Ishikawa (cell line): ENCODE measurements at regions not wholly inside any gene's neighbourhood (a gene's known extent, or its start where the extent isn't known, plus 50 kb on each side); places are given as distances from the start of the nearest gene placed in this dataset.

Experiments
- CEBPB ChIP-seq: IDR thresholded peaks from 2 replicates; pipeline ENCODE4 v1.6.1; 2012
- CREB1 ChIP-seq: IDR thresholded peaks from 2 replicates; pipeline ENCODE4 v1.6.1; 2012; ENCODE audit warnings: low read depth
- EGR1 ChIP-seq: IDR thresholded peaks from 2 replicates; pipeline ENCODE4 v1.6.1; 2012
- EP300 ChIP-seq: IDR thresholded peaks from 2 replicates; pipeline ENCODE4 v1.6.1; 2012; ENCODE audit warnings: borderline replicate concordance
- FOXM1 ChIP-seq: IDR thresholded peaks from 2 replicates; pipeline ENCODE4 v1.6.1; 2012; ENCODE audit warnings: low read depth, borderline replicate concordance
- NFIC ChIP-seq: IDR thresholded peaks from 2 replicates; pipeline ENCODE4 v1.6.1; 2012
- RAD21 ChIP-seq: IDR thresholded peaks from 2 replicates; pipeline ENCODE4 v1.6.1; 2012; ENCODE audit warnings: low read depth
- TAF1 ChIP-seq: IDR thresholded peaks from 2 replicates; pipeline ENCODE4 v1.6.1; 2012; ENCODE audit warnings: low read depth, mild to moderate bottlenecking
- TCF12 ChIP-seq: IDR thresholded peaks from 2 replicates; pipeline ENCODE4 v1.6.1; 2012; ENCODE audit warnings: low read depth
- TEAD4 ChIP-seq: IDR thresholded peaks from 2 replicates; pipeline ENCODE4 v1.6.1; 2012
- YY1 ChIP-seq: IDR thresholded peaks from 2 replicates; pipeline ENCODE4 v1.6.1; 2012; ENCODE audit warnings: low read depth
- ZBTB7A ChIP-seq: IDR thresholded peaks from 2 replicates; pipeline ENCODE4 v1.6.1; 2012; ENCODE audit warnings: low read depth
- TF ChIP-seq, protein P1 (sequence below): IDR thresholded peaks from 2 replicates; pipeline ENCODE4 v1.6.1; 2012
- TF ChIP-seq, protein P2 (sequence below): IDR thresholded peaks from 2 replicates; pipeline ENCODE4 v1.6.1; 2012
- TF ChIP-seq, protein P3 (sequence below): IDR thresholded peaks from 2 replicates; pipeline ENCODE4 v1.6.1; 2012; ENCODE audit warnings: low read depth, mild to moderate bottlenecking

DNA sequence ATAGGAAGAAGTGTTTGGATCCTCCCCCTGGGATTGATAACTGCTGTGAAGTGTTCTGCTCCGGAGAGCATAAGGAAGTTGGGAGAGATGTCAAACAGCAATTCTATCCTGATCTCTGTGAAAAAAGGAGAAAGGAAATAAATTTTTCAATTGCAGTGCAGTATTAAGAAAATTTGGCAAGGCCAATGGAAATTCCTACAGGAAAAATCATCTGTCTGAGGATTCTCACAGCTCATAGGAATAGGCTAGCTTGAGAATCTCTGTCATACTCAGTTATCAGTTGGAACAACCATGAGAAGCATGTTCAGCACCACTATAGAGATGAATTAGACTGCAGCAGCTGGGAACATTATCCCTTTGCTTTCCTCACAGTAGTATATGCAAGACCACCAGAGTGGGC, 1238.9 kb upstream of the MIR17HG start:
- TF ChIP-seq TEAD4 (no peak), FOXM1 (no peak), EGR1 (no peak), RAD21 (no peak), CREB1 (no peak), TCF12 (no peak), CEBPB (no peak), EP300 (no peak), ZBTB7A (no peak), YY1 (no peak), TAF1 (no peak)
- TF ChIP-seq, protein P1, sequence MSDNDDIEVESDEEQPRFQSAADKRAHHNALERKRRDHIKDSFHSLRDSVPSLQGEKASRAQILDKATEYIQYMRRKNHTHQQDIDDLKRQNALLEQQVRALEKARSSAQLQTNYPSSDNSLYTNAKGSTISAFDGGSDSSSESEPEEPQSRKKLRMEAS = no peak
- TF ChIP-seq, protein P2, sequence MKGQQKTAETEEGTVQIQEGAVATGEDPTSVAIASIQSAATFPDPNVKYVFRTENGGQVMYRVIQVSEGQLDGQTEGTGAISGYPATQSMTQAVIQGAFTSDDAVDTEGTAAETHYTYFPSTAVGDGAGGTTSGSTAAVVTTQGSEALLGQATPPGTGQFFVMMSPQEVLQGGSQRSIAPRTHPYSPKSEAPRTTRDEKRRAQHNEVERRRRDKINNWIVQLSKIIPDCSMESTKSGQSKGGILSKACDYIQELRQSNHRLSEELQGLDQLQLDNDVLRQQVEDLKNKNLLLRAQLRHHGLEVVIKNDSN = no peak

DNA sequence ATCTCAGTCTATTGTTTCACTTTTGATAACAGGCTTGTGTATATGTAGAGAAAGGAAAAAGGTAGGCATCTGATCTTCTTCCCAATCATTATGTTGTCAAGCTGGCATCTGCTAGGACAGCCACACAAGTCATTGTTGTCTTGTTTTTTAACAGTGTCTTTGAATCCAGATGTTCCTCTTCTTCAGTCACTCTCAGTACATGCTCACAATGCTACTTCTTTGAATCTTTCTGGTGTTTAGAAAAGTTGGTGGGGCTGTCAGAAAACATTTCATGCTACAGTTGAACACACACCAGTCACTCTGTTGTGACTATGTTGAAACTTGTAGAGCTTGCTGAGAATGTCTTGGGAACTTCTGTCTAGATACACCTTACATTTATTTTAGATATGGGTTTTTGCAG, 1231.4 kb upstream of the MIR17HG start:
- TF ChIP-seq TAF1 (no peak), FOXM1 (no peak), YY1 (no peak), ZBTB7A (no peak), CREB1 (no peak), CEBPB (no peak)
- TF ChIP-seq, protein P1 = no peak
- TF ChIP-seq, protein P2 = no peak

DNA sequence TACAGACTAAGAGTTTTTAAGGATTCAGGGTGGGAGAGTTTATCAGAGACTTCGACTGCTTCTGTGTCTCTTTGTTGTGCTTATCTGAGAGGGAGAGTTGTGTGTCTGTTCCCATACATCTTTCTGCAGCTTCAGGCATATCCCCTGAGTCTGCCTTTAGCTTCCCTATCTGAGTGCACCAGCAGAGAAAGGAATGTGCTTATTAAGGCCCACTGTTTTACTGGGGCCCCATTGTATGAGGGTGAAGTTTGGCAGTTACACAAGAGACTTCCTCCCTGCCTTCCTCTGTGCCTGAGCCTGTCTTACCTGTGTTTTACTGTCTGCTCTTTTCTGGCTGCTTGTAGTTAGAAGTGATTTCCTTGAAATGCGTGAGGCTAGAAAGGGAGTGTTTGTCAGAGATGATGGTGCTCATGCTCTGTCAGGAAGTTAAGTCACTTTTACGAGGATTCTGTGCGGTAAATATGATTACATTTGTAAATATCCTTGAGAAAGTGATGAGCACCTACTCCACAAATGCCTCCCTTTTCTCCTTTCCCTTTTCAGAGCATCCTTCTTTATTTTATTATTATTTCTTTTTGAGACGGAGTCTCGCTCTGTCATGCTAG, 1228.9 kb upstream of the MIR17HG start:
- TF ChIP-seq TEAD4 = no peak
- no peak for TF ChIP-seq YY1
- no peak for TF ChIP-seq FOXM1
- no peak for TF ChIP-seq TCF12
- no peak for TF ChIP-seq EGR1
- TF ChIP-seq, protein P3, sequence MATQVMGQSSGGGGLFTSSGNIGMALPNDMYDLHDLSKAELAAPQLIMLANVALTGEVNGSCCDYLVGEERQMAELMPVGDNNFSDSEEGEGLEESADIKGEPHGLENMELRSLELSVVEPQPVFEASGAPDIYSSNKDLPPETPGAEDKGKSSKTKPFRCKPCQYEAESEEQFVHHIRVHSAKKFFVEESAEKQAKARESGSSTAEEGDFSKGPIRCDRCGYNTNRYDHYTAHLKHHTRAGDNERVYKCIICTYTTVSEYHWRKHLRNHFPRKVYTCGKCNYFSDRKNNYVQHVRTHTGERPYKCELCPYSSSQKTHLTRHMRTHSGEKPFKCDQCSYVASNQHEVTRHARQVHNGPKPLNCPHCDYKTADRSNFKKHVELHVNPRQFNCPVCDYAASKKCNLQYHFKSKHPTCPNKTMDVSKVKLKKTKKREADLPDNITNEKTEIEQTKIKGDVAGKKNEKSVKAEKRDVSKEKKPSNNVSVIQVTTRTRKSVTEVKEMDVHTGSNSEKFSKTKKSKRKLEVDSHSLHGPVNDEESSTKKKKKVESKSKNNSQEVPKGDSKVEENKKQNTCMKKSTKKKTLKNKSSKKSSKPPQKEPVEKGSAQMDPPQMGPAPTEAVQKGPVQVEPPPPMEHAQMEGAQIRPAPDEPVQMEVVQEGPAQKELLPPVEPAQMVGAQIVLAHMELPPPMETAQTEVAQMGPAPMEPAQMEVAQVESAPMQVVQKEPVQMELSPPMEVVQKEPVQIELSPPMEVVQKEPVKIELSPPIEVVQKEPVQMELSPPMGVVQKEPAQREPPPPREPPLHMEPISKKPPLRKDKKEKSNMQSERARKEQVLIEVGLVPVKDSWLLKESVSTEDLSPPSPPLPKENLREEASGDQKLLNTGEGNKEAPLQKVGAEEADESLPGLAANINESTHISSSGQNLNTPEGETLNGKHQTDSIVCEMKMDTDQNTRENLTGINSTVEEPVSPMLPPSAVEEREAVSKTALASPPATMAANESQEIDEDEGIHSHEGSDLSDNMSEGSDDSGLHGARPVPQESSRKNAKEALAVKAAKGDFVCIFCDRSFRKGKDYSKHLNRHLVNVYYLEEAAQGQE = no peak
- TF ChIP-seq, protein P1 = no peak
- no peak for TF ChIP-seq NFIC
- TF ChIP-seq, protein P2 = no peak
- no peak for TF ChIP-seq CREB1
- TF ChIP-seq RAD21 = no peak
- no peak for TF ChIP-seq ZBTB7A
- TF ChIP-seq EP300 = no peak
- TF ChIP-seq TAF1 = no peak
- TF ChIP-seq CEBPB = no peak

DNA sequence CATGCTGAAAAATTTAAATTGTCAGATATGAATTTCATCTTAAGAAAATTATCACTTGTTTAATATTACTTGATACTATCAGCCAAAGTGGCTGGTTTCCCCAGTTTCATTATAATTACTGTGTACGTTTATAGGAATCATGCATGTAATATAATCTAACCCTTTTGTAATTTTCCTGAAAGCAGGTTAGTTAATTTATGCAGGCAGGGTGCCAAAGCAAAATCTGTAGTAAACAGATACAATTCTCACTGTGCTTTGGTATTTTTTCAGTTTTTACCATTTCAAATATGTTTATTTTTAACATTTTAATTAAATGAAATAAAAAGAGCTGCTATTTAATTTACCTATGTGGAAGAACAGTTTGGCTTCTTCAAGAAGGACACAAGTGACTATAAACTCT, 1227.5 kb upstream of the MIR17HG start:
- no peak for TF ChIP-seq TCF12
- TF ChIP-seq TEAD4 = no peak
- TF ChIP-seq, protein P2 = no peak
- TF ChIP-seq CEBPB = no peak
- TF ChIP-seq, protein P1 = no peak
- no peak for TF ChIP-seq TAF1
- TF ChIP-seq, protein P3 = no peak
- TF ChIP-seq NFIC = no peak
- no peak for TF ChIP-seq EP300
- no peak for TF ChIP-seq EGR1
- no peak for TF ChIP-seq YY1
- no peak for TF ChIP-seq ZBTB7A
- TF ChIP-seq RAD21 = no peak
- TF ChIP-seq CREB1 = no peak

DNA sequence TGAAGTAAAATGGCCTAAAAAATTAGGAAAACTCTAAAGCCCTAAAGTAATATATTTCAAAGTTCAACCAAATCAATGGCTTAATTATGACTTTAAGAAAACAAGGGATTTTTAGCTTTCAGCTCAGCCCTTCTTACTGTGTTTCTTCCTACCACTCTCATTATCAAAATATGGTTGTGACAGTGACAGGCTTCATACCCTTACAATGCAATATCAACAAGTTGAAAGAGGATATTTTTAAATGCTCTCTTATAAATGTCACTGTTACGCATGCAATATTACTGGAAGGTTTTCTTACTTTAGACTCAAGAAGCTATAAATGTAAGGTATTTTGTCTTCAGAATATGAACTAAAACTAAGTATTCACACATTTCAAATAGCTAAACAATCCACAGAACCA, 1225.7 kb upstream of the MIR17HG start:
- TF ChIP-seq TCF12 (no peak), EGR1 (no peak)
